ENCODE measurements at regions not wholly inside any gene's neighbourhood (a gene's known extent, or its start where the extent isn't known, plus 50 kb on each side); places are given as distances from the start of the nearest gene placed in this dataset.

DNA sequence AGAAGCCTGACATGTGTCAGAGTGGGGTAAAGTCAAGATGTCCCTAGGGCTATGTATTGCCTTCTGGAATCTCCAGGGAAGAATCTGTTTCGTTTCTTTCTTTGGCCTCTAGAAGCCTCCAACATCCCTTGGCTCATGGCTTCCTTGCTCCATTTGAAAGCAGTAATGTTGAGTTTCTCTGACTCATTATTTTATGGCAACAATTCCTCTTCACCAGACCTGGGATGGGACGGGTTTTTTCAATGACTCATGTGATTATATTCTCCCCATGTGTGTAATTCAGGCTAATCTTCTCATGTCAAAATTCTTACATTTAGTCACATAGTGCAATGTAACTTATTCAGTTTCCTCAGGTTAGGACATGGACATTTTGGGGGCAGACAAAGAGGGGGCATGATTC lies 1038.6 kb downstream of the CBLN2 start:
- dilution Hi-C loops (cut with MboI; ENCODE audit: extremely low pct_ligation_motif_present, low sequenced_read_pairs): no loop called here
- Histone ChIP-seq H3K27me3 (ENCODE audit: control insufficient read depth, extremely low read depth, insufficient read depth, low read length) (no peaks in the 10 kb centered on the region), H3K27ac (ENCODE audit: control insufficient read depth, insufficient read depth, low read length) (no peak overlapping the region), H3K4me2 (ENCODE audit: control insufficient read depth, extremely low read depth, insufficient read depth, low read depth, low read length) (no peak overlapping the region), H3K9me3 (ENCODE audit: control insufficient read depth, low read depth, low read length) (no peaks in the 10 kb centered on the region), H3K4me3 (ENCODE audit: control insufficient read depth in 2 of 3, extremely low read depth in 1 of 3, insufficient read depth in 2 of 3, low read depth in 1 of 3, low read length in 3 of 3) (no peak overlapping the region), H3K36me3 (ENCODE audit: control insufficient read depth in 2 of 2, extremely low read depth in 1 of 2, insufficient read depth in 2 of 2, low read length in 2 of 2) (no peaks in the 10 kb centered on the region), H3K9ac (ENCODE audit: control insufficient read depth, extremely low read depth, insufficient read depth, low read length) (no peak overlapping the region), H3K4me1 (ENCODE audit: control insufficient read depth, extremely low read depth, insufficient read depth, low read length) (no peaks in the 10 kb centered on the region), H3K79me2 (ENCODE audit: control insufficient read depth, insufficient read depth, low read length) (no peaks in the 10 kb centered on the region), H2AFZ (ENCODE audit: control insufficient read depth, low read length) (no peak overlapping the region), H4K20me1 (ENCODE audit: control insufficient read depth, extremely low read depth, insufficient read depth, low read length) (no peaks in the 10 kb centered on the region), H3K9me1 (ENCODE audit: control insufficient read depth, extremely low read depth, insufficient read depth, low read length) (no peaks in the 10 kb centered on the region)
- TF ChIP-seq, protein P1, sequence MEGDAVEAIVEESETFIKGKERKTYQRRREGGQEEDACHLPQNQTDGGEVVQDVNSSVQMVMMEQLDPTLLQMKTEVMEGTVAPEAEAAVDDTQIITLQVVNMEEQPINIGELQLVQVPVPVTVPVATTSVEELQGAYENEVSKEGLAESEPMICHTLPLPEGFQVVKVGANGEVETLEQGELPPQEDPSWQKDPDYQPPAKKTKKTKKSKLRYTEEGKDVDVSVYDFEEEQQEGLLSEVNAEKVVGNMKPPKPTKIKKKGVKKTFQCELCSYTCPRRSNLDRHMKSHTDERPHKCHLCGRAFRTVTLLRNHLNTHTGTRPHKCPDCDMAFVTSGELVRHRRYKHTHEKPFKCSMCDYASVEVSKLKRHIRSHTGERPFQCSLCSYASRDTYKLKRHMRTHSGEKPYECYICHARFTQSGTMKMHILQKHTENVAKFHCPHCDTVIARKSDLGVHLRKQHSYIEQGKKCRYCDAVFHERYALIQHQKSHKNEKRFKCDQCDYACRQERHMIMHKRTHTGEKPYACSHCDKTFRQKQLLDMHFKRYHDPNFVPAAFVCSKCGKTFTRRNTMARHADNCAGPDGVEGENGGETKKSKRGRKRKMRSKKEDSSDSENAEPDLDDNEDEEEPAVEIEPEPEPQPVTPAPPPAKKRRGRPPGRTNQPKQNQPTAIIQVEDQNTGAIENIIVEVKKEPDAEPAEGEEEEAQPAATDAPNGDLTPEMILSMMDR (optimal IDR thresholded peaks at IDR 0.05 in 1 of 3, IDR thresholded peaks at IDR 0.05 in 1 of 3, conservative IDR thresholded peaks at IDR 0.05 in 1 of 3; ENCODE audit: extremely low read depth in 1 of 3, insufficient read depth in 2 of 3, low read length in 3 of 3): no peak
- no peak for TF ChIP-seq EZH2 (IDR thresholded peaks at IDR 0.05; ENCODE audit: low read length)
- FAIRE-seq (no peak), DNase-seq (ENCODE audit: low read depth, low spot score) (no peak)

GRCh38 chr18:71503222-71503621 lies 1040.9 kb downstream of the CBLN2 start:
- no peak for FAIRE-seq
- dilution Hi-C loops (cut with MboI; ENCODE audit: extremely low pct_ligation_motif_present, low sequenced_read_pairs): no loop called here

More at GRCh38 chr18:71503222-71503621, 1040.9 kb downstream of the CBLN2 start:
- Histone ChIP-seq H3K4me3 (ENCODE audit: control insufficient read depth in 2 of 3, extremely low read depth in 1 of 3, insufficient read depth in 2 of 3, low read depth in 1 of 3, low read length in 3 of 3) (no peak overlapping the region), H3K9me1 (ENCODE audit: control insufficient read depth, extremely low read depth, insufficient read depth, low read length) (no peaks in the 10 kb centered on the region), H3K27ac (ENCODE audit: control insufficient read depth, insufficient read depth, low read length) (no peak overlapping the region), H2AFZ (ENCODE audit: control insufficient read depth, low read length) (no peak overlapping the region), H3K4me1 (ENCODE audit: control insufficient read depth, extremely low read depth, insufficient read depth, low read length) (no peaks in the 10 kb centered on the region), H3K9me3 (ENCODE audit: control insufficient read depth, low read depth, low read length) (no peaks in the 10 kb centered on the region), H3K79me2 (ENCODE audit: control insufficient read depth, insufficient read depth, low read length) (no peaks in the 10 kb centered on the region), H3K4me2 (ENCODE audit: control insufficient read depth, extremely low read depth, insufficient read depth, low read depth, low read length) (no peak overlapping the region), H3K36me3 (ENCODE audit: control insufficient read depth in 2 of 2, extremely low read depth in 1 of 2, insufficient read depth in 2 of 2, low read length in 2 of 2) (no peaks in the 10 kb centered on the region), H3K27me3 (ENCODE audit: control insufficient read depth, extremely low read depth, insufficient read depth, low read length) (no peaks in the 10 kb centered on the region), H4K20me1 (ENCODE audit: control insufficient read depth, extremely low read depth, insufficient read depth, low read length) (no peaks in the 10 kb centered on the region), H3K9ac (ENCODE audit: control insufficient read depth, extremely low read depth, insufficient read depth, low read length) (no peak overlapping the region)
- no peak for DNase-seq (ENCODE audit: low read depth, low spot score)
- TF ChIP-seq, protein P1 (optimal IDR thresholded peaks at IDR 0.05 in 1 of 3, IDR thresholded peaks at IDR 0.05 in 1 of 3, conservative IDR thresholded peaks at IDR 0.05 in 1 of 3; ENCODE audit: extremely low read depth in 1 of 3, insufficient read depth in 2 of 3, low read length in 3 of 3): no peak
- TF ChIP-seq EZH2 (IDR thresholded peaks at IDR 0.05; ENCODE audit: low read length): no peak
